ENCODE measurements at regions not wholly inside any gene's neighbourhood (a gene's known extent, or its start where the extent isn't known, plus 50 kb on each side); places are given as distances from the start of the nearest gene placed in this dataset.

GRCh38 chr5:57568136-57568535, 85.5 kb upstream of the ACTBL2 start:
- TF ChIP-seq FOXK2 (IDR thresholded peaks at IDR 0.05) (no peak), HDGF (IDR thresholded peaks at IDR 0.05; ENCODE audit: borderline replicate concordance) (no peak), PKNOX1 (IDR thresholded peaks at IDR 0.05) (no peak), ELF4 (IDR thresholded peaks at IDR 0.05) (no peak), SUZ12 (IDR thresholded peaks at IDR 0.05) (no peak), CTBP1 (IDR thresholded peaks at IDR 0.05; ENCODE audit: borderline replicate concordance) (no peak), FOXA1 (IDR thresholded peaks at IDR 0.05) (no peak), BHLHE40 (IDR thresholded peaks at IDR 0.05; ENCODE audit: borderline replicate concordance) (no peak), FOXM1 (IDR thresholded peaks at IDR 0.05; ENCODE audit: borderline replicate concordance) (no peak), ZNF384 (IDR thresholded peaks at IDR 0.05) (no peak), SP1 (IDR thresholded peaks at IDR 0.05) (no peak), NFRKB (IDR thresholded peaks at IDR 0.05) (no peak), TARDBP (IDR thresholded peaks at IDR 0.05) (no peak), LEF1 (IDR thresholded peaks at IDR 0.05; ENCODE audit: borderline replicate concordance) (no peak)
